OCI-LY3 (cell line): ENCODE measurements at regions not wholly inside any gene's neighbourhood (a gene's known extent, or its start where the extent isn't known, plus 50 kb on each side); places are given as distances from the start of the nearest gene placed in this dataset.

Experiments
- H2AFZ ChIP-seq: fragments of 200-600, 300-600 bp; shearing (Covaris generic); 2 replicates; pipeline ENCODE4 v1.6.0; 2014; ENCODE audit warnings: antibody characterized with exemption, low read depth, low read length
- H3K27ac ChIP-seq: fragments of 200-600, 300-600 bp; sonication (generic); 2 replicates; pipeline ENCODE4 v1.5.1; 2014; ENCODE audit warnings: mild to moderate bottlenecking, low read length, moderate library complexity, mixed read lengths
- H3K27me3 ChIP-seq: fragments of 200-600, 300-600 bp; sonication (generic); 2 replicates; pipeline ENCODE4 v1.6.1; 2014; ENCODE audit warnings: low read depth, low read length, mixed read lengths
- H3K36me3 ChIP-seq: fragments of 200-600, 300-600 bp; sonication (generic); replicated peaks from 2 replicates; pipeline ENCODE3; 2014; ENCODE audit warnings: low read depth, low read length, mixed read lengths
- H3K4me1 ChIP-seq: fragments of 300-600, 200-600 bp; sonication (generic); 2 replicates; pipeline ENCODE4 v1.6.1; 2014; ENCODE audit warnings: low read length, mixed read lengths
- H3K4me2 ChIP-seq: fragments of 200-600, 300-600 bp; sonication (generic); 2 replicates; pipeline ENCODE4 v1.6.1; 2014; ENCODE audit warnings: low read length, mixed read lengths
- H3K4me3 ChIP-seq: fragments of 300-600, 200-600 bp; sonication (generic); 2 replicates; pipeline ENCODE4 v1.5.1; 2014; ENCODE audit warnings: antibody characterized with exemption, mild to moderate bottlenecking, low read length, moderate library complexity
- H3K79me2 ChIP-seq: fragments of 300-600, 200-600 bp; shearing (Covaris generic); 2 replicates; pipeline ENCODE4 v1.6.1; 2014; ENCODE audit warnings: mild to moderate bottlenecking, low read length, mixed read lengths
- H3K9ac ChIP-seq: fragments of 300-600, 200-600 bp; shearing (Covaris generic); 2 replicates; pipeline ENCODE4 v1.6.0; 2014; ENCODE audit warnings: mild to moderate bottlenecking, low read length, moderate library complexity
- H3K9me3 ChIP-seq: fragments of 200-600, 300-600 bp; shearing (Covaris generic); 2 replicates; pipeline ENCODE4 v1.6.1; 2014; ENCODE audit warnings: low read length, mixed read lengths; ENCODE audit not compliant: insufficient read depth
- H4K20me1 ChIP-seq: fragments of 200-600, 300-600 bp; sonication (generic); 2 replicates; pipeline ENCODE4 v1.6.1; 2016; ENCODE audit warnings: low read length, mixed read lengths; ENCODE audit not compliant: insufficient read depth
- CTCF ChIP-seq: fragments of 200-600, 300-600 bp; sonication (generic); IDR thresholded peaks from 2 replicates; pipeline ENCODE4 v1.5.1; 2014; ENCODE audit warnings: antibody characterized with exemption, low read length, low read depth
- EZH2phosphoT487 ChIP-seq: fragments of 200-600 bp; shearing (Covaris generic); IDR thresholded peaks from 2 replicates; pipeline ENCODE4 v1.6.1; 2018; ENCODE audit warnings: antibody characterized with exemption, mixed run types, low read depth

- no peaks in the 10 kb centered on the region for H3K79me2 ChIP-seq
- peaks cover 13% of the 10 kb centered on the region for H3K27me3 ChIP-seq
- H3K36me3 ChIP-seq, result no peaks in the 10 kb centered on the region
- H2AFZ ChIP-seq, result no peak overlapping the region
- H4K20me1 ChIP-seq, result no peaks in the 10 kb centered on the region
- H3K4me1 ChIP-seq, result peaks cover 27% of the 10 kb centered on the region
- H3K9ac ChIP-seq, result no peak overlapping the region
- H3K4me3 ChIP-seq, result peak overlapping the region; percentile 11
- no peak overlapping the region for H3K27ac ChIP-seq
- TF ChIP-seq EZH2phosphoT487 (no peak), CTCF (no peak)
- peak overlapping the region; percentile 96 for H3K4me2 ChIP-seq
- H3K9me3 ChIP-seq, result no peaks in the 10 kb centered on the region
Measured at GRCh38 chr4:26030260-26030667, 116.2 kb downstream of the SMIM20 start.

- no peak for TF ChIP-seq CTCF
- no peak for TF ChIP-seq EZH2phosphoT487
- peak overlapping the region; percentile 96 for H3K4me2 ChIP-seq
- no peak overlapping the region for H3K9ac ChIP-seq
- no peaks in the 10 kb centered on the region for H3K9me3 ChIP-seq
- peak overlapping the region; percentile 11 for H3K4me3 ChIP-seq
- H2AFZ ChIP-seq, result no peak overlapping the region
- no peaks in the 10 kb centered on the region for H4K20me1 ChIP-seq
- peaks cover 13% of the 10 kb centered on the region for H3K27me3 ChIP-seq
- peaks cover 27% of the 10 kb centered on the region for H3K4me1 ChIP-seq
- H3K79me2 ChIP-seq, result no peaks in the 10 kb centered on the region
- H3K36me3 ChIP-seq, result no peaks in the 10 kb centered on the region
- no peak overlapping the region for H3K27ac ChIP-seq
Measured at GRCh38 chr4:26030780-26031179, 116.8 kb downstream of the SMIM20 start.

GRCh38 chr4:26031704-26032103 is 117.7 kb downstream of the SMIM20 start:
- peaks cover 17% of the 10 kb centered on the region for H3K27me3 ChIP-seq
- no peak overlapping the region for H3K4me2 ChIP-seq
- no peaks in the 10 kb centered on the region for H3K9me3 ChIP-seq
- TF ChIP-seq EZH2phosphoT487, result no peak
- no peak for TF ChIP-seq CTCF
- no peak overlapping the region for H3K9ac ChIP-seq
- no peaks in the 10 kb centered on the region for H3K79me2 ChIP-seq
- no peaks in the 10 kb centered on the region for H3K36me3 ChIP-seq
- H2AFZ ChIP-seq, result no peak overlapping the region
- no peak overlapping the region for H3K4me3 ChIP-seq
- no peak overlapping the region for H3K27ac ChIP-seq
- no peaks in the 10 kb centered on the region for H4K20me1 ChIP-seq
- H3K4me1 ChIP-seq, result peaks cover 27% of the 10 kb centered on the region

GRCh38 chr4:26032142-26032541 is 118.1 kb downstream of the SMIM20 start:
- H3K9me3 ChIP-seq, result no peaks in the 10 kb centered on the region
- no peak overlapping the region for H3K9ac ChIP-seq
- H2AFZ ChIP-seq, result no peak overlapping the region

More at GRCh38 chr4:26032142-26032541, 118.1 kb downstream of the SMIM20 start:
- Histone ChIP-seq H3K27ac (no peak overlapping the region), H3K4me1 (peaks cover 27% of the 10 kb centered on the region), H3K4me3 (no peak overlapping the region), H3K79me2 (no peaks in the 10 kb centered on the region), H3K36me3 (no peaks in the 10 kb centered on the region), H3K4me2 (no peak overlapping the region), H3K27me3 (peaks cover 17% of the 10 kb centered on the region), H4K20me1 (no peaks in the 10 kb centered on the region)
- TF ChIP-seq EZH2phosphoT487, result no peak
- TF ChIP-seq CTCF, result no peak
